ENCODE measurements at regions not wholly inside any gene's neighbourhood (a gene's known extent, or its start where the extent isn't known, plus 50 kb on each side); places are given as distances from the start of the nearest gene placed in this dataset.

DNA sequence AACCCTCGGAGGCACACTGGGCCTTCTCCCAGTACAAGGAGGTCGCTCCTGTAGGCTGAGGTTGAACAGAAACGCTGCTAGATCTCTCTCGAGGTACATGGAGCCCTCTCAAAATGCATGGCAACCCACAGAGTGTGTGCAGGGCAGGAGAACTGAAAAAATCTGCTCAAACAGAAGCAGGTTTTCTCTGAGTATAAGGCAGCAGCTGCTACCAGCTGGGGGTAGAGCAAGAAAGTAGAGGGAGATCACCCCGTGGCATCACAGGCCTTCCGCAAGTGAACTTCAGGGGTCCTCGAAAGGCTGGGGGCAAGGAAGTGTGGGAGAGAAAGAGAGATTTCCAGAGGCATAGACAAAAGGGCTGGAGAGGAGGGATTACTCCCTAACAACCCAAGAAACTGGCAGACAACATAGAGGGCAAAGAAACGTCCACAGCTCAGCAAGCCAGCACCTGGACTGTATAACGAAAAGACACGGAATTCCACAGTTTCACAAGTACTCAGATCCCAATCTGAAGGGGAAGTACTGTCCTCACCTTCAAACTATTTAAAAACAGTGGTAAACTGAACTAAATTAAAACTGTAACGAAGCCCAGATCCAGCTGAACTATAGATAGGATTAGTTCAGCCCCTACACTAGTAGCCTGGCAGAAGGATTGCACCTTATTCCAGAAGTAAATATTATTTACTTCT is 299.2 kb downstream of the IPMK start:
- no peaks in the 10 kb centered on the region for H3K9me3 ChIP-seq
- H4K20me1 ChIP-seq, result no peaks in the 10 kb centered on the region
- no peaks in the 10 kb centered on the region for H3K4me1 ChIP-seq
- no peak overlapping the region for H3K9ac ChIP-seq
- H3K27me3 ChIP-seq, result no peaks in the 10 kb centered on the region
- no peak overlapping the region for H3K4me3 ChIP-seq
- H3K36me3 ChIP-seq, result no peaks in the 10 kb centered on the region
- no peak for TF ChIP-seq Cebpa-rat (IDR thresholded peaks at IDR 0.05)
- no peak overlapping the region for H3K27ac ChIP-seq
- H3K4me2 ChIP-seq, result no peak overlapping the region

DNA sequence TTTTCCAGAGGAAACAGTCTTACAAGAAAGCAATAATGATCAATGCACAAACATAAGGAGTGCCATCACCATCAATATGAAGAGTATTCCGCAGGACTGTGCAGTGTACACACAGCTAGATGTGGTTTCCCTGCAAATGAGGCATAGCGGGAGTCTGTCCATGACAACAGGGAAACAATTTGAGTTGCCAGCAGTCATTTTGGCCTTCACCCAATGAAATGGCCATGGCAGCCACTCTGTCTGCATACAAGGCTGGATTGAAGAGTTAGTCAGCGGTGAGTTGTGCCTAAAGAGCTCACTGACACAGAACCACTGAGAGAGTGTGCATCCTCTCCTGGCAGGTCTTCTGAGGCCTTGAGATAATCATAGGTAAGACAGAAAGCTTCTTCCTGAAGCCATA is 303.3 kb downstream of the IPMK start:
- Histone ChIP-seq H3K4me1 (no peaks in the 10 kb centered on the region), H3K27ac (no peak overlapping the region), H3K4me3 (no peak overlapping the region), H3K4me2 (no peak overlapping the region), H3K9ac (no peak overlapping the region), H3K9me3 (no peaks in the 10 kb centered on the region), H4K20me1 (no peaks in the 10 kb centered on the region), H3K36me3 (no peaks in the 10 kb centered on the region), H3K27me3 (no peaks in the 10 kb centered on the region)
- TF ChIP-seq Cebpa-rat (IDR thresholded peaks at IDR 0.05), result no peak

DNA sequence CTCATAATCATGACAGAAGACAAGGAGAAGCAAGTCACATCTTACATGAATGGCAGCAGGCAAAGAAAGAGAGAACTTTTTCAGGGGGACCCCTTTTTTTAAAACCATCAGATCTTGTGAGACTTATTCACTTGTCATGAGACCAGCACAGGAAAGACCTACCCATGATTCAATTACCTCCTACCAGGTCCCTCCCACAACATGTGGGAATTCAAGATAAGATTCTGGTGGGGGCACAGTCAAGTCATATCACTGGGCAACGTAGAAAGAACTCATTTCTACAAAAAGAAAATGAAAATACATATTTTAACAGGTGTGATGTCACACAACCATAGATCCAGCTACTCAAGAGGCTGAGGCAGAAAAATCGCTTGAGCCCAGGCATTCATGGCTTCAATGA is 304.1 kb downstream of the IPMK start:
- H3K4me3 ChIP-seq, result no peak overlapping the region
- H3K27ac ChIP-seq, result no peak overlapping the region
- no peaks in the 10 kb centered on the region for H4K20me1 ChIP-seq
- no peak for TF ChIP-seq Cebpa-rat (IDR thresholded peaks at IDR 0.05)
- H3K27me3 ChIP-seq, result no peaks in the 10 kb centered on the region
- no peak overlapping the region for H3K4me2 ChIP-seq
- H3K36me3 ChIP-seq, result no peaks in the 10 kb centered on the region
- H3K4me1 ChIP-seq, result no peaks in the 10 kb centered on the region
- no peaks in the 10 kb centered on the region for H3K9me3 ChIP-seq
- no peak overlapping the region for H3K9ac ChIP-seq

DNA sequence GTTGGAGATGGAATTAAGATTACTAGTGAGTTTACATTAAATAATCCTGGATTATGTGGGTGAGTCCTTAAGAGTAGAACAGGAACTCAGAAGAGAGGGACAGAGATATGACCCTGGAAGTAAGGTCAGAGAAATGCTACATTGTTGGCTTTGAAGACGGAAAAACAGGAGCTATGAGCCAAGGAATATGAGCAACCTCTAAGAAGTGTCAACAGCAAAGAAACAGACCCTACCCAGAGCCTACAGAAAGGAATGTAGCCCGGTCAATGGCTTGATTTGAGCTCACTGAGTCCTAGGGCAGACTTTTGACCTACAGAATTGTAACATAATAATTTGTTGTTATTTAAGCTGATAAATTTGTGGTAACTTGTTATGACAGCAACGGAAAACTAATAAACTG is 304.9 kb downstream of the IPMK start:
- no peaks in the 10 kb centered on the region for H3K4me1 ChIP-seq
- no peak overlapping the region for H3K4me3 ChIP-seq
- no peak overlapping the region for H3K9ac ChIP-seq
- H3K9me3 ChIP-seq, result no peaks in the 10 kb centered on the region
- H3K27ac ChIP-seq, result no peak overlapping the region
- H3K36me3 ChIP-seq, result no peaks in the 10 kb centered on the region
- no peak overlapping the region for H3K4me2 ChIP-seq
- no peaks in the 10 kb centered on the region for H4K20me1 ChIP-seq
- no peak for TF ChIP-seq Cebpa-rat (IDR thresholded peaks at IDR 0.05)
- no peaks in the 10 kb centered on the region for H3K27me3 ChIP-seq

DNA sequence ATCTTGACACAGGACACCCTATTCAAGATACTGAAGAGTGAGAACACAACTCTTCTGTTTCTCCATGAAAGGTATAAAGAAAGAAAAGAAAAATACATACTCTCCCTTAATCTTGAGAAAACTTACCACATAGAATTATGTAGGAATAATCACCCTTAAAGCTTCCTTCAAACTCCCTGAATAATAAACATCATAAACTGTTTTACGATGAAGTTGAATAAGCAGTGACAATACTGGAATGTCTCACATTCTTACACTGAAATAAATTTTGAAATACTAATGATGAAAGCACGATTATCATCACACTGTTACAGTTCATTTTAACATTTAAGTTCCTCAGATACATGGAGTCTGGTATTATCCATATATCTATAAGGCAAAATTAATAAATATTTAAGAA is 306.2 kb downstream of the IPMK start:
- no peak overlapping the region for H3K4me3 ChIP-seq

DNA sequence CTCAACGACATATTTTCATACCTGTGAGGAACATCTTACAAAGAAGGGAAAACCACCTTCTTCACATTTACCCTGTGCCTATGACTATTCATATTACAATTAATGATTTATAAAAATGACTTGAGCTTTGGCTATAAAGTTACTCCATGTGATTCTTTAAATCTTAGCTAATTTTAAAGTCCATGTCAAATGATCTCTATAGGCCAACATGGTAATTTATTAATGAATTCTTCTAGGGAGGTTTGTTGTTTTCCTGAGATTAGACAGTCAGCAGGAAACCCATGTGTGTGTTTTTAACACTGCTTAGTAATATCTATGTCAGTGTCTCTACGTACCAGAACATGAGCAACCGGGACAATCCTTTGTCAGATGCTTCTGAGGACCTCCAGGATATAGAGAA is 307.3 kb downstream of the IPMK start:
- no peaks in the 10 kb centered on the region for H3K27me3 ChIP-seq

More for the DNA sequence above, 306.2 kb downstream of the IPMK start:
- H3K9ac ChIP-seq, result no peak overlapping the region
- H3K4me1 ChIP-seq, result no peaks in the 10 kb centered on the region
- H3K36me3 ChIP-seq, result no peaks in the 10 kb centered on the region
- H3K27ac ChIP-seq, result no peak overlapping the region
- no peak overlapping the region for H3K4me2 ChIP-seq
- TF ChIP-seq Cebpa-rat (IDR thresholded peaks at IDR 0.05), result no peak
- H3K9me3 ChIP-seq, result no peaks in the 10 kb centered on the region
- H4K20me1 ChIP-seq, result no peaks in the 10 kb centered on the region
- H3K27me3 ChIP-seq, result no peaks in the 10 kb centered on the region

DNA sequence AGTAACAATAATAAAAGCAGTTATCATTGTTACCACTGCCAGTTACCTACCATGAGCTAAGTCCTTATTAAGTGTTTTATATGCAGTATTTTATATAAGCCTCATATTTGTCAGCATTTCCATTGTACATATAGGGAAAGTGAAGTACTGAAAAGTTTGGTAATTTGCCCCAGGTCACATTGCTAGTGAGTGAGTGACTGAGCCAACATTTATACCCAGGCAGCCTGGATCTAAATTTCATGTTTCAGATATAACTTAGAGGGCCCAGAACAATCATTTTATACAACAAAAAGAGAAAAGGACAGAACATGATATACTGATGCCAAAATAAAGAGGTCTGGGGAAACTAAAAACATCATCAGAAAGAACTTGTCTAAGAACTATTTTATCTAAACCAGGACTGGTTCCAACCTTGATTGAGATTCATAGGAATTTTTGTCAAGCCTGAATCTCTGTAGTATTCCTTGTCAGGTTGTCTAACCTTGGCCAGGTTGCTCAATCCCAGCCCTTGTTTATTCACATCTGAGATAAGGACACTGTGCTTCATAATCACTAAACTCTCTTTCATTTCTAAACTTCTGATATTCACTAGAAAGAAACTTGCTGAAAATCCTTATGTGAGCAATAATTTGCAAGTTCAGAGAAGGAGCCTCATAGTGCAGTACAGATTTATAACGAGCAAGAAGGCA is 308.2 kb downstream of the IPMK start:
- Histone ChIP-seq H3K27ac (no peak overlapping the region), H3K27me3 (no peaks in the 10 kb centered on the region), H3K4me1 (no peaks in the 10 kb centered on the region), H4K20me1 (no peaks in the 10 kb centered on the region), H3K9me3 (no peaks in the 10 kb centered on the region), H3K4me2 (no peak overlapping the region), H3K9ac (no peak overlapping the region), H3K4me3 (no peak overlapping the region), H3K36me3 (no peaks in the 10 kb centered on the region)
- TF ChIP-seq Cebpa-rat (IDR thresholded peaks at IDR 0.05), result no peak

More for the DNA sequence above, 307.3 kb downstream of the IPMK start:
- no peak overlapping the region for H3K4me3 ChIP-seq
- H3K27ac ChIP-seq, result no peak overlapping the region
- H3K4me2 ChIP-seq, result no peak overlapping the region
- H3K9me3 ChIP-seq, result no peaks in the 10 kb centered on the region
- no peak for TF ChIP-seq Cebpa-rat (IDR thresholded peaks at IDR 0.05)
- no peaks in the 10 kb centered on the region for H3K36me3 ChIP-seq
- H3K4me1 ChIP-seq, result no peaks in the 10 kb centered on the region
- H3K9ac ChIP-seq, result no peak overlapping the region
- H4K20me1 ChIP-seq, result no peaks in the 10 kb centered on the region

DNA sequence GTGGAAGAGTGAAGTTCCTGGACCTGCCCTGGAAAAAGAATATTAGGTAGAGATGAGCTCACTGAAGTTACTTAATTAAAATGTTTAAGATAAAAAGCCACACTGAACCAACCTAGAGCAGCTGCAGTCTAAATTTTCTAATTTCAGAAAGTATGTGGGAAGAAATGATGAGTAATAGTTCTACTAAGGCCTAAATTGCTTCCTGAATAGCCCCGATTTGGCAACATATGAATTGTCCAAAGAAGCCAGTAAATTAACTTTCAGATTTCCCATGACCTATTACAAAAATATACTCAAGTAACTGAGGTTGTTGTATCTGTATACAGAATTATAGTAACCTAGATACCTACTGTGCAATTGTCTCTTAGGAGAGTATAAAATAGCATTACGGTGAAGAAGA is 312.6 kb downstream of the IPMK start:
- Histone ChIP-seq H3K9me3 (no peaks in the 10 kb centered on the region), H3K27me3 (no peaks in the 10 kb centered on the region), H3K27ac (no peak overlapping the region), H3K4me3 (no peak overlapping the region), H3K4me2 (no peak overlapping the region), H3K4me1 (no peaks in the 10 kb centered on the region), H3K36me3 (no peaks in the 10 kb centered on the region), H3K9ac (no peak overlapping the region), H4K20me1 (no peaks in the 10 kb centered on the region)
- TF ChIP-seq Cebpa-rat (IDR thresholded peaks at IDR 0.05), result no peak

DNA sequence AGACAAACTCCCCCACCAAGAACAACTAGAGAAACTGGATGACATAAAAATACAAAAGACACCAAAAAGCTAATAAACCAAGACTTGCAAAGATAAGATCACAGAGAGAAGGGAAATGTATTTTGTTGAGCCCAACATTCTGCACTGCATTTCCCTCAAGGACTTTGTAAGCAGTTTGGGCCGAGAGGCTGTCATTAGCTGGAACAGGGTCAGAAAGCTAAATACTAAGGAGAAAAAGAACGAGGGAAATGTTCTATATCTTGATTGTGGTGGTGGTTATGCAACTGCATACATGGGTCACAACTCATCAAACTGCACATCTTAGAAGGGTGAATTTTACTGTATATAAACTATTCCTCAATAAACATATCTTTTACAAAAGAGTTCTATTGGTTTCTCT is 315.0 kb downstream of the IPMK start:
- no peak overlapping the region for H3K4me3 ChIP-seq
- H3K27me3 ChIP-seq, result no peaks in the 10 kb centered on the region
- H3K9me3 ChIP-seq, result no peaks in the 10 kb centered on the region
- no peaks in the 10 kb centered on the region for H4K20me1 ChIP-seq
- no peak overlapping the region for H3K4me2 ChIP-seq
- H3K4me1 ChIP-seq, result no peaks in the 10 kb centered on the region
- no peak overlapping the region for H3K9ac ChIP-seq
- no peak overlapping the region for H3K27ac ChIP-seq
- H3K36me3 ChIP-seq, result no peaks in the 10 kb centered on the region
- TF ChIP-seq Cebpa-rat (IDR thresholded peaks at IDR 0.05), result no peak

DNA sequence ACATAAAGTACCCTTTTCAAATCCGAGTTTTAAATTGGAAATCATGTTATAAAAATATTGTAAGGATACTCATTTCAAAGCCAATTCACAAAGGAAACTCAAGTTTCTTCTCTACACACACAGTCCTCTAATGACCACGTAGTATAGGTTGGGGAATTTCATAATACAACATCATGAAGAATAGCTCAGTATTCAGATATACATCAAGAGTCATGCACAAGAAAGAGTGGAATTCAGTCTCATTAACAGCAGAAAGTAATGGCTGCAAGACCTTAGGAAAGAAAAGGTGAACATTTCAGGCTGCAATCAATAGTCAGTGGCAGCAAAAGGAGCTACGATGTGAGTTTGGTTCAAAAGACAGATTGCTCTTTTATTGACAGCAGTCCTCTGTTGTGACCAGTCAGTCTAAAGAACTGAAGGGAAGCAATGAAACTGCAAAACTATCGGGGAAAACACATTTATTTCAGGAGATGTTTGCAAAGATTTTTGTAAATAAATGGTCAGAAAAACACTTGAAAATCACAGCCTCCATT is 317.2 kb downstream of the IPMK start:
- Histone ChIP-seq H3K4me1 (no peaks in the 10 kb centered on the region), H3K4me2 (no peak overlapping the region), H3K36me3 (no peaks in the 10 kb centered on the region), H3K27me3 (no peaks in the 10 kb centered on the region), H3K9me3 (no peaks in the 10 kb centered on the region), H3K4me3 (no peak overlapping the region), H3K9ac (no peak overlapping the region), H3K27ac (no peak overlapping the region), H4K20me1 (no peaks in the 10 kb centered on the region)
- no peak for TF ChIP-seq Cebpa-rat (IDR thresholded peaks at IDR 0.05)

Measured in BLaER1 (cell line).